Left ventricle myocardium inferior (tissue), 1 donor: ENCODE measurements at regions not wholly inside any gene's neighbourhood (a gene's known extent, or its start where the extent isn't known, plus 50 kb on each side); places are given as distances from the start of the nearest gene placed in this dataset.
A peak's percentile ranks its signal among the peaks of the same experiment; 100 is the strongest.

Source experiments
- DNase-seq: peaks from one replicate; pipeline ENCODE4 v3.0.0-alpha.2; 2020
- H3K27ac ChIP-seq: fragments of 200-600 bp; replicated peaks from 2 replicates; pipeline ENCODE4 v1.8.0; 2021
- H3K27me3 ChIP-seq: fragments of 200-600 bp; 2 replicates; pipeline ENCODE4 v1.8.0; 2021; ENCODE audit warnings: low read depth
- H3K36me3 ChIP-seq: fragments of 200-600 bp; 2 replicates; pipeline ENCODE4 v1.8.0; 2021
- H3K4me1 ChIP-seq: fragments of 200-600 bp; 2 replicates; pipeline ENCODE4 v1.8.0; 2021
- H3K4me3 ChIP-seq: fragments of 200-600 bp; 2 replicates; pipeline ENCODE4 v1.8.0; 2021; ENCODE audit warnings: mild to moderate bottlenecking, moderate library complexity
- H3K9me3 ChIP-seq: fragments of 200-600 bp; replicated peaks from 2 replicates; pipeline ENCODE4 v1.8.0; 2021
- CTCF ChIP-seq: fragments of 200-600 bp; IDR thresholded peaks from 2 replicates; pipeline ENCODE4 v1.8.0; 2021; ENCODE audit warnings: antibody characterized with exemption, mild to moderate bottlenecking, borderline replicate concordance
- intact Hi-C: fragments of 100-400 bp; cut with micrococcal nuclease; formaldehyde crosslinking; loops from one replicate; pipeline ENCODE4 v1.11.0; 2022
- donor health status: DM: no; HTN: yes; CAD: no; lungs with severe emphysema.

- intact Hi-C loops = no loop called here
- no peak for TF ChIP-seq CTCF
- no peaks in the 10 kb centered on the region for H3K27me3 ChIP-seq
- H3K9me3 ChIP-seq = no peaks in the 10 kb centered on the region
- no peak overlapping the region for H3K4me3 ChIP-seq
- no peaks in the 10 kb centered on the region for H3K4me1 ChIP-seq
- no peak for DNase-seq
- no peak overlapping the region for H3K27ac ChIP-seq
- H3K36me3 ChIP-seq = no peaks in the 10 kb centered on the region
Measured at GRCh38 chr13:57837801-57838200, 206.3 kb downstream of the PCDH17 start.

GRCh38 chr13:57843521-57843920, 212.0 kb downstream of the PCDH17 start:
- Histone ChIP-seq H3K4me3 (no peak overlapping the region), H3K4me1 (no peaks in the 10 kb centered on the region), H3K36me3 (no peaks in the 10 kb centered on the region), H3K27ac (no peak overlapping the region), H3K9me3 (peaks cover 25% of the 10 kb centered on the region), H3K27me3 (no peaks in the 10 kb centered on the region)
- intact Hi-C loops = no loop called here
- TF ChIP-seq CTCF = no peak
- DNase-seq = no peak

- no peak overlapping the region for H3K27ac ChIP-seq
- H3K4me3 ChIP-seq = no peak overlapping the region
- no peaks in the 10 kb centered on the region for H3K4me1 ChIP-seq
- intact Hi-C loops = no loop called here
- DNase-seq = no peak
- no peaks in the 10 kb centered on the region for H3K27me3 ChIP-seq
- peaks cover 25% of the 10 kb centered on the region for H3K9me3 ChIP-seq
- TF ChIP-seq CTCF = no peak
- no peaks in the 10 kb centered on the region for H3K36me3 ChIP-seq
Measured at GRCh38 chr13:57846600-57847173, 215.1 kb downstream of the PCDH17 start.

- TF ChIP-seq CTCF = peak; percentile 25
- Histone ChIP-seq H3K4me3 (no peak overlapping the region), H3K27me3 (no peaks in the 10 kb centered on the region), H3K4me1 (no peaks in the 10 kb centered on the region), H3K27ac (no peak overlapping the region), H3K36me3 (no peaks in the 10 kb centered on the region), H3K9me3 (no peaks in the 10 kb centered on the region)
- intact Hi-C loops = loop anchor here (5.0 kb wide), 1 partner anchor 231 kb away; no protein-coding TSS in a partner anchor
- no peak for DNase-seq
Measured at GRCh38 chr13:57857945-57858344, 226.4 kb downstream of the PCDH17 start.

GRCh38 chr13:57858376-57858775, 226.8 kb downstream of the PCDH17 start:
- Histone ChIP-seq H3K27ac (no peak overlapping the region), H3K27me3 (no peaks in the 10 kb centered on the region), H3K9me3 (no peaks in the 10 kb centered on the region), H3K4me1 (no peaks in the 10 kb centered on the region), H3K36me3 (no peaks in the 10 kb centered on the region), H3K4me3 (no peak overlapping the region)
- no peak for DNase-seq
- intact Hi-C loops = loop anchor here (5.0 kb wide), 1 partner anchor 231 kb away; no protein-coding TSS in a partner anchor
- TF ChIP-seq CTCF = no peak

- Histone ChIP-seq H3K9me3 (peaks cover 22% of the 10 kb centered on the region), H3K36me3 (no peaks in the 10 kb centered on the region), H3K27ac (no peak overlapping the region), H3K27me3 (no peaks in the 10 kb centered on the region), H3K4me1 (no peaks in the 10 kb centered on the region), H3K4me3 (no peak overlapping the region)
- no peak for DNase-seq
- intact Hi-C loops = no loop called here
- TF ChIP-seq CTCF = no peak
Measured at GRCh38 chr13:57862879-57863278, 231.3 kb downstream of the PCDH17 start.
